ENCODE measurements at regions not wholly inside any gene's neighbourhood (a gene's known extent, or its start where the extent isn't known, plus 50 kb on each side); places are given as distances from the start of the nearest gene placed in this dataset.
"Not testable (repeated sequence)": the region's sequence is repeated elsewhere in the genome, so short reads cannot be mapped to it uniquely, and the experiment has no call there.

GRCh38 chr5:25459082-25459481 lies 814.3 kb upstream of the CDH10 start:
- no peak overlapping the region for H3K4me3 ChIP-seq (ENCODE audit: low read depth, low read length)
- TF ChIP-seq, protein P1, sequence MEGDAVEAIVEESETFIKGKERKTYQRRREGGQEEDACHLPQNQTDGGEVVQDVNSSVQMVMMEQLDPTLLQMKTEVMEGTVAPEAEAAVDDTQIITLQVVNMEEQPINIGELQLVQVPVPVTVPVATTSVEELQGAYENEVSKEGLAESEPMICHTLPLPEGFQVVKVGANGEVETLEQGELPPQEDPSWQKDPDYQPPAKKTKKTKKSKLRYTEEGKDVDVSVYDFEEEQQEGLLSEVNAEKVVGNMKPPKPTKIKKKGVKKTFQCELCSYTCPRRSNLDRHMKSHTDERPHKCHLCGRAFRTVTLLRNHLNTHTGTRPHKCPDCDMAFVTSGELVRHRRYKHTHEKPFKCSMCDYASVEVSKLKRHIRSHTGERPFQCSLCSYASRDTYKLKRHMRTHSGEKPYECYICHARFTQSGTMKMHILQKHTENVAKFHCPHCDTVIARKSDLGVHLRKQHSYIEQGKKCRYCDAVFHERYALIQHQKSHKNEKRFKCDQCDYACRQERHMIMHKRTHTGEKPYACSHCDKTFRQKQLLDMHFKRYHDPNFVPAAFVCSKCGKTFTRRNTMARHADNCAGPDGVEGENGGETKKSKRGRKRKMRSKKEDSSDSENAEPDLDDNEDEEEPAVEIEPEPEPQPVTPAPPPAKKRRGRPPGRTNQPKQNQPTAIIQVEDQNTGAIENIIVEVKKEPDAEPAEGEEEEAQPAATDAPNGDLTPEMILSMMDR (IDR thresholded peaks at IDR 0.05; ENCODE audit: borderline replicate concordance, insufficient read depth, low read depth, low read length), result no peak

GRCh38 chr5:25458628-25459027 lies 813.9 kb upstream of the CDH10 start:
- TF ChIP-seq, protein P1 (IDR thresholded peaks at IDR 0.05; ENCODE audit: borderline replicate concordance, insufficient read depth, low read depth, low read length), result no peak

GRCh38 chr5:25453500-25453899 lies 808.7 kb upstream of the CDH10 start:
- H3K4me3 ChIP-seq (ENCODE audit: low read depth, low read length), result no peak overlapping the region
- TF ChIP-seq, protein P1 (IDR thresholded peaks at IDR 0.05; ENCODE audit: borderline replicate concordance, insufficient read depth, low read depth, low read length), result no peak

More at GRCh38 chr5:25458628-25459027, 813.9 kb upstream of the CDH10 start:
- no peak overlapping the region for H3K4me3 ChIP-seq (ENCODE audit: low read depth, low read length)

- H3K4me3 ChIP-seq (ENCODE audit: low read depth, low read length), result no peak overlapping the region
- TF ChIP-seq, protein P1 (IDR thresholded peaks at IDR 0.05; ENCODE audit: borderline replicate concordance, insufficient read depth, low read depth, low read length), result no peak
Observed at GRCh38 chr5:25451294-25451693, 806.5 kb upstream of the CDH10 start.

DNA sequence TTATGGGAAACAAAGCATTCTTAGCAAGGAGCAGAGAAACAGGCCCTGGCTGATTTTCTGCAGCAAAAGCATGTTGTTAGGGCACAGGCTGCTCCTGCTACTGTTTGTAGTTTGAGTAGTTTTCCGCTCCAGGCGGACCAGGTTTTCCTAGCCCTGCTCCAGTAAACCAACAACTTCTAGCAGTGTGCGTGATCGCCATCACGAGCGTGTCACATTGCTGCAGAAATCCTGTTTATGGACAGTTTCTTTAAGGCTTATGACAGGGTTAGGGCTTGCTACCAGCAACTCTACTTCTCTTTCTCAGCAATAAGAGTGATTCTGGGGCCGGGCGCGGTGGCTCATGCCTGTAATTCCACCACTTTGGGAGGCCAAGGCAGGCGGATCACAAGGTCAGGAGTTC lies 803.9 kb upstream of the CDH10 start:
- TF ChIP-seq, protein P1 (IDR thresholded peaks at IDR 0.05; ENCODE audit: borderline replicate concordance, insufficient read depth, low read depth, low read length), result no peak
- no peak overlapping the region for H3K4me3 ChIP-seq (ENCODE audit: low read depth, low read length)

DNA sequence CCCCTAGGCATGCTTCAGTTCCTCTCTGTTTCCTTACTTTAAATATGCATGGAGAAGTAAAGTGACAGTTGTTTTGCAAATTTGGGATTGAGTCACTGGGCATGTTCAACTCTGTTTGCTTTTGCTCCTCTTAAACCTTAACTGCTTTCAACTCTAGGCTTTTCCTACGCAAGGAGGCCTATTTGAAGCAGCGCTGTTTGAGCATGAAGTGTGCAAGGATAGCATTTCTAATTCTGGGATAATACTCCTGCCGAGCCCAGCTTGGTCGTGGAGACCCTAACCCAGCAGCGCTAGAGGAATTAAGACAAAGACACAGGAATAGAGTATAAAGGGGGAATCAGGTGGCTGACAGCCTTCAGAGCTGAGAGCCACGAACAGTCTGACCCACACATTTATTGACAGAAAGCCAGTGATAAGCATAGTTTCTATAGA lies 803.4 kb upstream of the CDH10 start:
- no peak overlapping the region for H3K4me3 ChIP-seq (ENCODE audit: low read depth, low read length)
- TF ChIP-seq, protein P1 (IDR thresholded peaks at IDR 0.05; ENCODE audit: borderline replicate concordance, insufficient read depth, low read depth, low read length), result no peak

DNA sequence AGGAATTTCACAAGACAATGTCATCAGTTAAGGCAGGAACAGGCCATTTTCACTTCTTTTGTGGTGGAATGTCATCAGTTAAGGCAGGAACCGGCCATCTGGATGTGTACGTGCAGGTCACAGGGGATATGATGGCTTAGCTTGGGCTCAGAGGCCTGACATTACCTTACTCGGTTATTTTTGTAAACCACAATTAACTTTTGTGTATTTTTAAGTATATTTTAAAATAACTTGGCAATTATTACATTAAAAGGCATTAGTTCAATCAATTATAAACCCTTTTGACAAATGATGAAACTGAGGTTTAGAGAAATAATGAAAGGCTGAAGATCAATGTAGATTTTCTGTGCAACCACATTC lies 801.3 kb upstream of the CDH10 start:
- H3K4me3 ChIP-seq (ENCODE audit: low read depth, low read length), result not testable (repeated sequence)

GRCh38 chr5:25445381-25446060 lies 800.7 kb upstream of the CDH10 start:
- H3K4me3 ChIP-seq (ENCODE audit: low read depth, low read length), result not testable (repeated sequence)

Measured in GM12875 (cell line).